GM21381 (cell line): ENCODE measurements at regions not wholly inside any gene's neighbourhood (a gene's known extent, or its start where the extent isn't known, plus 50 kb on each side); places are given as distances from the start of the nearest gene placed in this dataset.
"Not testable (repeated sequence)": the region's sequence is repeated elsewhere in the genome, so short reads cannot be mapped to it uniquely, and the experiment has no call there.

Experiments used
- ATAC-seq: cut with Tn5 transposase; IDR thresholded peaks from one replicate; pipeline ENCODE4 v1.9.1; 2021; ENCODE audit warnings: mild to moderate bottlenecking, moderate library complexity; ENCODE audit not compliant: unreplicated experiment

GRCh38 chr1:104018922-104019674, 269.4 kb downstream of the AMY1C start:
- no peak for ATAC-seq

GRCh38 chr1:104019675-104020049, 270.0 kb downstream of the AMY1C start:
- ATAC-seq = no peak

GRCh38 chr1:104028416-104029035, 278.8 kb downstream of the AMY1C start:
- no peak for ATAC-seq

GRCh38 chr1:104029456-104029970, 279.8 kb downstream of the AMY1C start:
- no peak for ATAC-seq

- ATAC-seq = no peak
Observed at GRCh38 chr1:104056786-104057185, 307.1 kb downstream of the AMY1C start.

- not testable (repeated sequence) for ATAC-seq
Observed at GRCh38 chr1:104057219-104057898, 307.7 kb downstream of the AMY1C start.

GRCh38 chr1:104061637-104062036, 311.9 kb downstream of the AMY1C start:
- not testable (repeated sequence) for ATAC-seq

GRCh38 chr1:104064399-104064798, 314.7 kb downstream of the AMY1C start:
- no peak for ATAC-seq

GRCh38 chr1:104072915-104073371, 323.2 kb downstream of the AMY1C start:
- ATAC-seq = no peak

- ATAC-seq = no peak
Observed at GRCh38 chr1:104073463-104073902, 323.8 kb downstream of the AMY1C start.

- ATAC-seq = no peak
Observed at GRCh38 chr1:104082221-104082620, 332.5 kb downstream of the AMY1C start.

- no peak for ATAC-seq
Observed at GRCh38 chr1:104084380-104084779, 334.7 kb downstream of the AMY1C start.

- no peak for ATAC-seq
Observed at GRCh38 chr1:104092698-104093097, 343.0 kb downstream of the AMY1C start.

- ATAC-seq = no peak
Observed at GRCh38 chr1:104098837-104099236, 349.1 kb downstream of the AMY1C start.

GRCh38 chr1:104100115-104100514, 350.4 kb downstream of the AMY1C start:
- no peak for ATAC-seq

GRCh38 chr1:104105465-104105864, 355.8 kb downstream of the AMY1C start:
- no peak for ATAC-seq

GRCh38 chr1:104120525-104120924, 370.8 kb downstream of the AMY1C start:
- no peak for ATAC-seq

- ATAC-seq = no peak
Observed at GRCh38 chr1:104121271-104121670, 371.6 kb downstream of the AMY1C start.

- no peak for ATAC-seq
Observed at GRCh38 chr1:104125266-104125665, 375.6 kb downstream of the AMY1C start.

- ATAC-seq = no peak
Observed at GRCh38 chr1:104125970-104126369, 376.3 kb downstream of the AMY1C start.

- ATAC-seq = no peak
Observed at GRCh38 chr1:104132382-104132973, 382.8 kb downstream of the AMY1C start.
